Tibial artery (tissue), 4 donors: ENCODE measurements at regions not wholly inside any gene's neighbourhood (a gene's known extent, or its start where the extent isn't known, plus 50 kb on each side); places are given as distances from the start of the nearest gene placed in this dataset.

Experiments used
- DNase-seq, 2 donors: peaks; one replicate each; pipeline ENCODE4 v3.0.0-alpha.2; 2019
- H3K27ac ChIP-seq, 2 donors: fragments of 200-600 bp; sonication (generic) in 1 of 2; 1 replicate in 1 of 2; 2 replicates in 1 of 2; pipeline ENCODE4 v1.5.1; 2018 to 2019; ENCODE audit warnings: mild to moderate bottlenecking in 1 of 2
- H3K27me3 ChIP-seq, 2 donors: fragments of 200-600 bp; sonication (generic) in 1 of 2; one replicate each; pipeline versions ENCODE4 v1.5.1 to v1.6.0; 2016 to 2019
- H3K36me3 ChIP-seq, 3 donors: fragments of 200-600 bp; sonication (generic) in 2 of 3; one replicate each; pipeline ENCODE4 v1.5.1; 2016 to 2019; ENCODE audit warnings: mild to moderate bottlenecking in 2 of 3
- H3K4me1 ChIP-seq, 4 donors: fragments of 200-600 bp; sonication (generic) in 2 of 4; 1 replicate in 3 of 4; 2 replicates in 1 of 4; pipeline ENCODE4 v1.5.1; 2016 to 2019
- H3K4me3 ChIP-seq, 2 donors: fragments of 200-600 bp; sonication (generic) in 1 of 2; 1 replicate in 1 of 2; 2 replicates in 1 of 2; pipeline ENCODE4 v1.5.1; 2018 to 2019; ENCODE audit warnings: mild to moderate bottlenecking in 2 of 2
- H3K9me3 ChIP-seq, 3 donors: fragments of 200-600 bp; sonication (generic) in 1 of 3; one replicate each; pipeline ENCODE4 v1.5.1; 2016 to 2019
- intact Hi-C: fragments of 100-400 bp; cut with DNase I; formaldehyde crosslinking; loops from one replicate; pipeline ENCODE4 v1.15.0; 2023; ENCODE audit warnings: low total_unique reads
- TF ChIP-seq, protein P1 (sequence below), 2 experiments: fragments of 200-600 bp in 1 of 2; fragments of 450-650 bp in 1 of 2; IDR thresholded peaks; one replicate each; pipeline ENCODE4 v1.5.1; 2017 to 2019; ENCODE audit warnings: antibody characterized with exemption in 2 of 2, mild to moderate bottlenecking in 1 of 2, moderate library complexity in 1 of 2

DNA sequence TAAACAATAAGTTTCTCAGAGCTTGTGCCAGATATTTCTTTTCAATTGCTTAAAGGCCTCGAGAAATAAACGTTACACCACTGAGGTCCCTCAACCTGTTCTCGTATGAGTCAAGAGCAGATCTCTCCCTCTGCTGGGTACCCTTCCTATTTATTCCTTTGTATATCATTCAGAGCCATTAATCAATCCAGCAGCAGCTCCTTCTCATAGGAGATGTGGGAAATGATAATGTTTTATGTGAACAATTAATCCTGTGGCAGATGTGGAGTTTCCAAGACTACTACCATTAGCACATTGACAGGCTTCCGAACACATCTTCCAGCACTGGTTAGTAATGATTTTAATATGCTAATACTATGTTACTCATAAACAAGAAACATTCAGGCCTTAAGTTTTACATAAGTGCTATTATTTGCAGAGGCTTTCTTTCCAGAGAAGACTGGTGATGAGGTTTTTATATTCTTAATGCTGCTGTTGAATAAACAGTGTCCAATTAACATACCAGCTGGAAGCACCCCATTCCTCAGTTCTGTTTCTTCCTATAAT, 196.5 kb downstream of the ZNF608 start:
- Histone ChIP-seq H3K9me3 (no peaks in the 10 kb centered on the region), H3K36me3 (no peaks in the 10 kb centered on the region), H3K4me1 (no peaks in the 10 kb centered on the region), H3K27me3 (no peaks in the 10 kb centered on the region), H3K27ac (no peak overlapping the region), H3K4me3 (no peak overlapping the region)
- intact Hi-C loops = no loop called here
- DNase-seq = no peak
- TF ChIP-seq, protein P1, sequence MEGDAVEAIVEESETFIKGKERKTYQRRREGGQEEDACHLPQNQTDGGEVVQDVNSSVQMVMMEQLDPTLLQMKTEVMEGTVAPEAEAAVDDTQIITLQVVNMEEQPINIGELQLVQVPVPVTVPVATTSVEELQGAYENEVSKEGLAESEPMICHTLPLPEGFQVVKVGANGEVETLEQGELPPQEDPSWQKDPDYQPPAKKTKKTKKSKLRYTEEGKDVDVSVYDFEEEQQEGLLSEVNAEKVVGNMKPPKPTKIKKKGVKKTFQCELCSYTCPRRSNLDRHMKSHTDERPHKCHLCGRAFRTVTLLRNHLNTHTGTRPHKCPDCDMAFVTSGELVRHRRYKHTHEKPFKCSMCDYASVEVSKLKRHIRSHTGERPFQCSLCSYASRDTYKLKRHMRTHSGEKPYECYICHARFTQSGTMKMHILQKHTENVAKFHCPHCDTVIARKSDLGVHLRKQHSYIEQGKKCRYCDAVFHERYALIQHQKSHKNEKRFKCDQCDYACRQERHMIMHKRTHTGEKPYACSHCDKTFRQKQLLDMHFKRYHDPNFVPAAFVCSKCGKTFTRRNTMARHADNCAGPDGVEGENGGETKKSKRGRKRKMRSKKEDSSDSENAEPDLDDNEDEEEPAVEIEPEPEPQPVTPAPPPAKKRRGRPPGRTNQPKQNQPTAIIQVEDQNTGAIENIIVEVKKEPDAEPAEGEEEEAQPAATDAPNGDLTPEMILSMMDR (IDR thresholded peaks at IDR 0.05) = no peak

DNA sequence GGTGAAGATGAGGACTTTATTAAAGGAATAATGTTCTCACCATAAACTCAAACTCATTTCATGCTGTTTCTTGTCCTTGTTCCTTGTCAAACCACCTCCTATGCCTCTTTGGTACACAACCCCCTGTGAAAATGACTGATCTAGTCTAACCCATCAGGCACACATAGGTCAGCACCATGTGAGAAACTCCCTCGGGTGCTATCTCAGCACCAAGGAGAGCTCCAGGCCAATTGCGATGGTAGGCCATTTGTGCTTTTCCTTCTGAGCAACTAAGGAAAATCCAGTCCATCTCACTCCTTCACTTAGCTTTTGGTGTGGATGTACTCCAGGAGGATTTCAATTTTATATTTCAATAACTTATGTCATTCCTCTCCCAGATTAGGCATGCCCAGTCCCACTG, 199.8 kb downstream of the ZNF608 start:
- Histone ChIP-seq H3K36me3 (no peaks in the 10 kb centered on the region), H3K27ac (no peak overlapping the region), H3K4me3 (no peak overlapping the region), H3K9me3 (no peaks in the 10 kb centered on the region), H3K4me1 (no peaks in the 10 kb centered on the region), H3K27me3 (no peaks in the 10 kb centered on the region)
- no peak for DNase-seq
- TF ChIP-seq, protein P1 (IDR thresholded peaks at IDR 0.05) = no peak
- intact Hi-C loops = no loop called here

DNA sequence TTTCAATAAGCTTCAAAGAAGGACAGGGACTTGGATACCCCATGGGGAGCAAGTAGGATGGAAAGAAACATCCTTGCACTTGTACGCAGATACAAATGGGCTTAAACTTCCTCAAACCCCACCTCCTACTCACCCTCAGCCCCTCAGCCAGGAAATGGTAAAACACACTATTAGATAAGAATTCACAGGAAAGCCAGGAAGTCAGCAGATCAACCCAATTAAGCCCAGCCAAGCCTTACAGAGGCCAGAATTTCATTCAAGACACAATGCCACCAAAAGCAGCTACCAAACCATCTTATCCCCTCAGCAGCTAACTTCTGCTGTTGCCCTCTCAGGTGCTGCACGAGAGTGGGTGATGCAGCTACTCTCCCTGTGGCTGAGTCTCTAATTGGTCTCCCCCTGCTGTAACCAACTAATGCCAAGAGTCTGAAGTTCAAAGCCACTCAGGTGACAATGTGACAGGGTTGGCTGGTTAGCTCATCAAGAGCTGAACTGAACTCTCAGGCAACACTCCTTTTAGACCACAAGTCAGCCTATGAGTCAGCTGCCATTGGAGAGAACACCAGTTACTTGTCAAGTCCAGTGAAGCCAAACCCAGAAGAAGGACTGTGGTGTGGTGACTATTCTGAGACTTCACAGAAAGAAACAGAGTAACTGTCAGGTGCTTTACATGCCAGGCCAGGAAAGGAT, 201.9 kb downstream of the ZNF608 start:
- H3K36me3 ChIP-seq = no peaks in the 10 kb centered on the region

DNA sequence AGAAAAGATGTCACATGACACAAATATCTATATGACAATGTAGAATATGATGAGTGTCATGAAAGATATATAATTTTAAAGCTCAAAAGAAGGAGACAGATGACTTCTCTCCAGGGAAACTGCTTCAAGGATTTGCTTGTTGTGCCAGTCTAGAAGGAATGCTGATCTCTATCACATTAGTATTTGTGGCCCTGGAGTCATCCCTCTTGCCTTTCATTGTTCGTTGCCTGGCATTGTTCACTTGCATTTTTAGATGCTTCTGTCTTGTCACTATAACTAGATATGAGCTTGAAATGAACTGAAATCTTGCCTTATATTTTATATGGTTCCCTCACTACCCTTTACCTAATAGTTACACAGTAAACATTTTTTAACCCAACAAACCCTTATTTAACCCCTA, 207.5 kb downstream of the ZNF608 start:
- intact Hi-C loops = no loop called here
- TF ChIP-seq, protein P1 (IDR thresholded peaks at IDR 0.05) = no peak
- no peak for DNase-seq

More for the DNA sequence above, 201.9 kb downstream of the ZNF608 start:
- no peaks in the 10 kb centered on the region for H3K9me3 ChIP-seq
- no peak for DNase-seq
- intact Hi-C loops = no loop called here
- TF ChIP-seq, protein P1 (IDR thresholded peaks at IDR 0.05) = no peak
- no peak overlapping the region for H3K27ac ChIP-seq
- no peaks in the 10 kb centered on the region for H3K4me1 ChIP-seq
- H3K4me3 ChIP-seq = no peak overlapping the region
- H3K27me3 ChIP-seq = no peaks in the 10 kb centered on the region

DNA sequence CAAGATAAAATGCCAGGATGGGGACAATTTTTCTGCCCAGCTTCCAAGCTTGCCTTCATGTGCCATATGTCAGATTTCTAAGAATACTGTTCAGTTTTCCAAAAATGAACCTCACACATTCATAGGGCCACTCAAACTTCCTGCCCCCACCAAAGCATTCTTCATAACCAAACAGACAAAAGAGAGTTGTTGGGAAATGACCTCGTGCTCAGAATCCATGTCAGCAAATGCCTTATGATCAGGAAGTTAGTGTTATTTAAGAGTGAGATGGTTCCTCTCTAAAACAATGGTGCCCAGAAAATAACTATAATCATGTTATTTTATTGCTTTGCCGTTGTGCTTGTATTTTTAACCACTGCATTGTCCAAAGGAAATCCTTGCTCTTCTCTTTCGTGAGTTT, 208.2 kb downstream of the ZNF608 start:
- no peak for DNase-seq
- Histone ChIP-seq H3K9me3 (no peaks in the 10 kb centered on the region), H3K4me1 (no peaks in the 10 kb centered on the region), H3K27me3 (no peaks in the 10 kb centered on the region), H3K27ac (no peak overlapping the region), H3K4me3 (no peak overlapping the region), H3K36me3 (no peaks in the 10 kb centered on the region)
- TF ChIP-seq, protein P1 (IDR thresholded peaks at IDR 0.05) = no peak
- intact Hi-C loops = no loop called here

More for the DNA sequence above, 207.5 kb downstream of the ZNF608 start:
- H3K36me3 ChIP-seq = no peaks in the 10 kb centered on the region
- H3K4me1 ChIP-seq = no peaks in the 10 kb centered on the region
- no peaks in the 10 kb centered on the region for H3K9me3 ChIP-seq
- no peak overlapping the region for H3K4me3 ChIP-seq
- no peak overlapping the region for H3K27ac ChIP-seq
- H3K27me3 ChIP-seq = no peaks in the 10 kb centered on the region
